Upper lobe of left lung (tissue), 6 donors: ENCODE measurements at regions not wholly inside any gene's neighbourhood (a gene's known extent, or its start where the extent isn't known, plus 50 kb on each side); places are given as distances from the start of the nearest gene placed in this dataset.
A peak's percentile ranks its signal among the peaks of the same experiment; 100 is the strongest.

ENCODE experiments used
- ATAC-seq, 2 donors: fragments of 200-7000 bp; cut with Tn5 transposase; one replicate each; pipeline ENCODE4 v1.9.1; 2022; ENCODE audit warnings: mild to moderate bottlenecking in 2 of 2, moderate library complexity in 2 of 2; ENCODE audit not compliant: low FRiP score in 2 of 2
- DNase-seq, 2 donors: peaks; one replicate each; pipeline ENCODE4 v3.0.0-alpha.2; 2019 to 2020
- H3K27ac ChIP-seq, 4 donors: fragments of 200-600 bp; sonication (generic); one replicate each; pipeline ENCODE4 v1.5.1; 2016 to 2019
- H3K27me3 ChIP-seq, 4 donors: fragments of 200-600 bp; sonication (generic); one replicate each; pipeline ENCODE4 v1.5.1; 2017 to 2019
- H3K36me3 ChIP-seq, 4 donors: fragments of 200-600 bp; sonication (generic); one replicate each; pipeline ENCODE4 v1.5.1; 2016 to 2019
- H3K4me1 ChIP-seq, 4 donors: fragments of 200-600 bp; sonication (generic); one replicate each; pipeline ENCODE4 v1.5.1; 2018 to 2019
- H3K4me3 ChIP-seq, 4 donors: fragments of 200-600 bp; sonication (generic); one replicate each; pipeline ENCODE4 v1.5.1; 2017 to 2019; ENCODE audit warnings: mild to moderate bottlenecking in 2 of 4, moderate library complexity in 1 of 4
- H3K9me3 ChIP-seq, 4 donors: fragments of 200-600 bp; sonication (generic); one replicate each; pipeline ENCODE4 v1.5.1; 2018 to 2019
- EP300 ChIP-seq, 4 donors: sonication (generic); formaldehyde crosslinking; IDR thresholded peaks; one replicate each; pipeline ENCODE4 v1.5.1; 2017; ENCODE audit warnings: antibody characterized with exemption in 4 of 4, control low read depth in 2 of 4
- POLR2A ChIP-seq, 4 donors: fragments of 450-650 bp; IDR thresholded peaks; one replicate each; pipeline ENCODE4 v1.5.1; 2016 to 2017; ENCODE audit warnings: antibody characterized with exemption in 4 of 4, mild to moderate bottlenecking in 2 of 4
- POLR2AphosphoS5 ChIP-seq, 2 donors: sonication (generic); formaldehyde crosslinking; IDR thresholded peaks; one replicate each; pipeline ENCODE4 v1.5.1; 2017; ENCODE audit warnings: antibody characterized with exemption in 2 of 2
- WGBS, 2 donors: methylation state at CpG; one replicate each; pipeline ENCODE4 v1.1.5; 2017 to 2018; 5-methylcytosine and 5-hydroxymethylcytosine counted together
- TF ChIP-seq, protein P1 (sequence below), 6 experiments: fragments of 450-650 bp in 4 of 6; fragments of 200-600 bp in 2 of 6; sonication (generic) in 2 of 6; IDR thresholded peaks; one replicate each; pipeline ENCODE4 v1.5.1; 2016 to 2019; ENCODE audit warnings: antibody characterized with exemption in 6 of 6
- donor health status: DM: no; HTN: no; CAD: no; lungs with moderate emphysema.
- donor health status: DM: no; HTN: yes; CAD: no; lungs with severe emphysema.

DNA sequence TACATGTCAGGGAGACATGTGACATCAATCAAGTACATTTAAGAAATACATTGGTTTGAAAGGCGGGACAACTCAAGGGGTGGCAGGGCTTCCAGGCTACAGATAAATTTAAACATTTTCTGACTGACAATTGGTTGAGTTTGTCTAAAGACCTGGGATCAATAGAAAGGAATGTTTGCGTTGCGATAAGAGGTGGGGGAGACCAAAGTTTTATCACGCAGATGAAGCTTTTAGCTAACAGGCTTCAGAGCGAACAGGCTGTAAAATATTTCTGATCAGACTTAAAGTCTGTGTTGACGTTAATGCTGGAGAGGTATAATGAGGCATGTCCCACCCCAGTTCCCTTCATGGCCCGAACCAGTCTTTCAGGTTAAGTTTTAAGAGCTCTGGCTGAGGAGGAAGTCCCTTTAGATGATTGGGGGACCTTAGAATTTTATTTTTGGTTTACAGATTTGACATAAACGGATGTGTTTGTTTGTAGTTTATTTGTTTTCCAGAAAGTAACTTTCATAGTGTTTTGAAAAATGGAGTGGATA is 346.7 kb upstream of the RASGEF1B start:
- ATAC-seq (no peak), DNase-seq (no peak)
- TF ChIP-seq EP300 (IDR thresholded peaks at IDR 0.05) (no peak), POLR2AphosphoS5 (IDR thresholded peaks at IDR 0.05) (no peak), POLR2A (IDR thresholded peaks at IDR 0.05) (no peak)
- TF ChIP-seq, protein P1, sequence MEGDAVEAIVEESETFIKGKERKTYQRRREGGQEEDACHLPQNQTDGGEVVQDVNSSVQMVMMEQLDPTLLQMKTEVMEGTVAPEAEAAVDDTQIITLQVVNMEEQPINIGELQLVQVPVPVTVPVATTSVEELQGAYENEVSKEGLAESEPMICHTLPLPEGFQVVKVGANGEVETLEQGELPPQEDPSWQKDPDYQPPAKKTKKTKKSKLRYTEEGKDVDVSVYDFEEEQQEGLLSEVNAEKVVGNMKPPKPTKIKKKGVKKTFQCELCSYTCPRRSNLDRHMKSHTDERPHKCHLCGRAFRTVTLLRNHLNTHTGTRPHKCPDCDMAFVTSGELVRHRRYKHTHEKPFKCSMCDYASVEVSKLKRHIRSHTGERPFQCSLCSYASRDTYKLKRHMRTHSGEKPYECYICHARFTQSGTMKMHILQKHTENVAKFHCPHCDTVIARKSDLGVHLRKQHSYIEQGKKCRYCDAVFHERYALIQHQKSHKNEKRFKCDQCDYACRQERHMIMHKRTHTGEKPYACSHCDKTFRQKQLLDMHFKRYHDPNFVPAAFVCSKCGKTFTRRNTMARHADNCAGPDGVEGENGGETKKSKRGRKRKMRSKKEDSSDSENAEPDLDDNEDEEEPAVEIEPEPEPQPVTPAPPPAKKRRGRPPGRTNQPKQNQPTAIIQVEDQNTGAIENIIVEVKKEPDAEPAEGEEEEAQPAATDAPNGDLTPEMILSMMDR (IDR thresholded peaks at IDR 0.05), result no peak
- Histone ChIP-seq H3K4me3 (no peak overlapping the region), H3K9me3 (no peaks in the 10 kb centered on the region), H3K4me1 (peaks cover 0 to 9% (median 4%) of the 10 kb centered on the region in 4 donors), H3K27me3 (no peaks in the 10 kb centered on the region), H3K27ac (no peak overlapping the region), H3K36me3 (no peaks in the 10 kb centered on the region)
- WGBS, 2 donors, result 58 to 65% methylated on average over 8 of the region's 8 CpGs

DNA sequence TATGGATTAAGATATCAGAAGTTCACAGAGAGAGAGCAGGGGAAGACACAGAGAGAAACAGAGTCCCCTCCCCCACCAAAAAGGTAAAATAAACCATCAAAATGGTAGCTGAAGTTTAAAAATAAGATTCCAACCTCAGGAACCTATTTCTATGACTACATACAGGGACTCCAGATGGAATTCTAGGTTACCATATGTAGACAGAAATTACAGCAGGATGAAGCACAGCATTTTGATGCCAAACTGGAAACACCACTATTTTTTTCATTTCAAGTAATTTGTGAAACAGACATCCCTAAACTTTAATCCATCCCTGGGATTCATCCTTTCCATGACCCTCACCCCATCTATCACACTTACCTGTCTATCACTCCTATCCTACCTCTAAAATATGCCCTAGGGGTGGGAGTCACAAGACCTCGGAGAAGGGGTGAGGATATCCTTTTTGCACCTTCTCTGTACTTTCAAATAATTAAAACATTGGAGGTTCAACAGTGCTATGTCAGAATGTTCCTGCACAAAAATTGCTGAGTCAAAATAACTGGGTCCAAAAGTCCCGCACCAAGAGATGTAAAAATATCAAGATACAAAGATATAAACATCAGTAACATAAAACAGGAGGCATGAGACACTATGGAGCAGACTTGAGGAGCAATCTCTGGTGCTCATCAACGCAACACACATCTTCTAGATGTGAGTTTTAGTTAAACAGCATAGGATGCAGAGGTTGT is 344.5 kb upstream of the RASGEF1B start:
- DNase-seq, result no peak
- no peak for TF ChIP-seq EP300 (IDR thresholded peaks at IDR 0.05)
- no peak for TF ChIP-seq POLR2A (IDR thresholded peaks at IDR 0.05)
- TF ChIP-seq, protein P1 (IDR thresholded peaks at IDR 0.05), result no peak
- TF ChIP-seq POLR2AphosphoS5 (IDR thresholded peaks at IDR 0.05), result no peak
- ATAC-seq, result no peak
- peaks cover 0 to 9% (median 4%) of the 10 kb centered on the region in 4 donors for H3K4me1 ChIP-seq
- no peak overlapping the region for H3K4me3 ChIP-seq
- H3K9me3 ChIP-seq, result no peaks in the 10 kb centered on the region
- H3K27ac ChIP-seq, result no peak overlapping the region
- WGBS, 2 donors, result 87 to 96% methylated on average over 3 of the region's 3 CpGs
- no peaks in the 10 kb centered on the region for H3K36me3 ChIP-seq
- no peaks in the 10 kb centered on the region for H3K27me3 ChIP-seq

DNA sequence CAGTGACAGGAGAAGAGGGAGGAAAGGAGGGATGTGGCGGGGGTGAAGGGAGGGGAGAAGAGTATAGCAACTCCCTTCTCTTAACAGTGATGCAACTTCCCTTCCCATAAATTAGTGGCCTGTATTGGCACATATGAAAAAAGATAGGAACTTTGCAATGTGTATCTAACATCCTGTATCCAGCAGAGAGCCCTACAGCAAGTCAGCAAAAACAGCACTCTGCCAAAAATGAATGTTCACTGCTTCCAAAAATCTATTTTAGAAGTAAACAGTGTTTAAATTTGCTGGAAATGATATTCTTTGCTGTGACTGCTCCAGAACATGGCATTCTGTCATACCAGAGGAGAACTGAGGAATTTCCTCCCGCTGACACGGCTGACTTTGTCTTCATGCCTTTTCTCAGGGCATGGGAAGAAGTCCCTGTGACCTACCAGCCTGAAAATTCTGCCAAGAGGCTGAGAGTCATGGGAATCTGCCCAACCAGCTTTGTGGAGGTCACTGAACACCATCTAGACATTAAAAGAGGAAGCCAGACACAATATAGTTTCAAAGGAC is 343.4 kb upstream of the RASGEF1B start:
- 41 to 55% methylated on average over 3 of the region's 3 CpGs for WGBS, 2 donors
- DNase-seq, result no peak

DNA sequence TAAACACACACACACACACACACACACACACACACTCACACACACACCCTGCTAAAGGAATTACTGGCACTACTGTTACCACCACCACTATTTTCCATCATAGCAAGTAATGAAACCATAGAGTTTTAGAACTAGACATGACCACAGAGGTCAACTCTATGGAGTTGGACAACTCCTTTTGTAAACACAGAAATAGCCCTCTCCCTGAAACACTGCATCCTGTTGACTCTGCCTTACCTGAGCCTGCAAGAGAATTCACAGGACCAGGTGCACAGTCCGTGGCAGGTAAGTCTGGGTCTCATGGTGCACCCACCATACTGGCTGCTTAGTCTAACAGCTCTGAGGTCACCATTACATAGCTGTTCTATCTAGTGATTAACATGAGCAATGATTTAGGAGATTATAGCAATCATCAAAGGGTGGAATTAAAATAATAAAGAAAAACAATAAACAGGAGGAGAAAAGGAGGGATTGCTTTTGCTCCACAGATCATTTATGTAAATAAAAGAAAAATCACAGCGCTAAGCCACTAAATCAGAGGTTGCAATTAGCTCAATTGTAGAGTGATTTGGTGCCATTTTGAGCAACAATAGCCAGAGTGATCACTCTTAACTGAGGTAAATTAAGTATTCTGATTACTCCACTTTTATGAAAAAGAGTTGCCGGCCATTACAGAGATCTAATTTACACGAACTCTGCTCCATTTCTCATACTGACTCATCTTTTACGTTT is 340.0 kb upstream of the RASGEF1B start:
- Histone ChIP-seq H3K4me3 (no peak overlapping the region), H3K36me3 (no peaks in the 10 kb centered on the region), H3K27ac (no peak overlapping the region), H3K27me3 (no peaks in the 10 kb centered on the region), H3K9me3 (no peaks in the 10 kb centered on the region), H3K4me1 (peaks cover 0 to 14% (median 7%) of the 10 kb centered on the region in 4 donors)
- ATAC-seq, result no peak
- WGBS, 2 donors, result 71 to 83% methylated on average over 5 of the region's 5 CpGs
- TF ChIP-seq, protein P1 (IDR thresholded peaks at IDR 0.05), result no peak
- TF ChIP-seq POLR2AphosphoS5 (IDR thresholded peaks at IDR 0.05) (no peak), POLR2A (IDR thresholded peaks at IDR 0.05) (no peak), EP300 (IDR thresholded peaks at IDR 0.05) (no peak)
- DNase-seq, result no peak

More for the DNA sequence above, 343.4 kb upstream of the RASGEF1B start:
- TF ChIP-seq, protein P1 (IDR thresholded peaks at IDR 0.05), result no peak
- TF ChIP-seq POLR2AphosphoS5 (IDR thresholded peaks at IDR 0.05), result peak in 1 of 2 donors; percentile 39
- Histone ChIP-seq H3K36me3 (no peaks in the 10 kb centered on the region), H3K27me3 (no peaks in the 10 kb centered on the region), H3K9me3 (no peaks in the 10 kb centered on the region), H3K27ac (peak overlapping the region in 2 of 4 donors; percentile 15 to 44), H3K4me3 (no peak overlapping the region), H3K4me1 (peaks cover 0 to 9% (median 4%) of the 10 kb centered on the region in 4 donors)
- peak in 1 of 2 donors; percentile 78 for ATAC-seq
